HL-60 (cell line): ENCODE measurements at regions not wholly inside any gene's neighbourhood (a gene's known extent, or its start where the extent isn't known, plus 50 kb on each side); places are given as distances from the start of the nearest gene placed in this dataset.

Experiments used
- CTCF ChIP-seq: IDR thresholded peaks from one replicate; pipeline ENCODE4 v1.5.1; 2011; ENCODE audit warnings: low read length, control low read depth, inconsistent platforms; ENCODE audit not compliant: insufficient read depth
- GABPA ChIP-seq: IDR thresholded peaks from 2 replicates; pipeline ENCODE4 v1.6.1; 2012; ENCODE audit warnings: low read depth
- POLR2AphosphoS5 ChIP-seq: IDR thresholded peaks from 2 replicates; pipeline ENCODE4 v1.6.1; 2012; ENCODE audit warnings: low read depth
- REST ChIP-seq: IDR thresholded peaks from 2 replicates; pipeline ENCODE4 v1.6.1; 2012; ENCODE audit warnings: low read depth; ENCODE audit not compliant: insufficient replicate concordance
- SPI1 ChIP-seq: IDR thresholded peaks from 2 replicates; pipeline ENCODE4 v1.6.1; 2012; ENCODE audit warnings: low read depth, mild to moderate bottlenecking, borderline replicate concordance

GRCh38 chr2:15999596-16000469 lies 59.5 kb downstream of the MYCN start:
- TF ChIP-seq CTCF = no peak
- no peak for TF ChIP-seq POLR2AphosphoS5
- no peak for TF ChIP-seq GABPA
- TF ChIP-seq REST = no peak
- TF ChIP-seq SPI1 = no peak
